ENCODE measurements at regions not wholly inside any gene's neighbourhood (a gene's known extent, or its start where the extent isn't known, plus 50 kb on each side); places are given as distances from the start of the nearest gene placed in this dataset.

DNA sequence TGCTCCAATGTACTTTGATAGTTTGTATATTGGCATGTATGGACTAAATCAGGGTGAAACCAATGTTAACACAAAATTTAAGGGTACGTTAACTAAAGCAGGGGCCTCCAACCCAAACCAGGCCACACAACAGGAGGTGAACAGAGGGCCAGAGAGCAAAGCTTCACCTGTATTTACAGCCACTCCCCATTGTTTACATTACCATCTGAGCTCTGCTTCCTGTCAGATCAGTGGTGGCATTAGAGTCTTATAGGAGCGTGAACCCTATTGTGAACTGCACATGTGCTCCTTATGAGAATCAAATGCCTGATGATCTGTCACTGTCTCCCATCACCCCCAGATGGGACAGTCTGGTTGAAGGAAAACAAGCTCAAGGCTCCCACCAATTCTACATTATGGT lies 62.0 kb upstream of the SCIN start:
- TF ChIP-seq EZH2 (IDR thresholded peaks at IDR 0.05; ENCODE audit: borderline replicate concordance, low read depth, low read length, severe bottlenecking) (no peak), POLR2A (IDR thresholded peaks at IDR 0.05; ENCODE audit: low read depth, low read length) (no peak), POLR2AphosphoS5 (IDR thresholded peaks at IDR 0.05; ENCODE audit: insufficient read depth, low read depth, low read length) (no peak)
- TF ChIP-seq, protein P1, sequence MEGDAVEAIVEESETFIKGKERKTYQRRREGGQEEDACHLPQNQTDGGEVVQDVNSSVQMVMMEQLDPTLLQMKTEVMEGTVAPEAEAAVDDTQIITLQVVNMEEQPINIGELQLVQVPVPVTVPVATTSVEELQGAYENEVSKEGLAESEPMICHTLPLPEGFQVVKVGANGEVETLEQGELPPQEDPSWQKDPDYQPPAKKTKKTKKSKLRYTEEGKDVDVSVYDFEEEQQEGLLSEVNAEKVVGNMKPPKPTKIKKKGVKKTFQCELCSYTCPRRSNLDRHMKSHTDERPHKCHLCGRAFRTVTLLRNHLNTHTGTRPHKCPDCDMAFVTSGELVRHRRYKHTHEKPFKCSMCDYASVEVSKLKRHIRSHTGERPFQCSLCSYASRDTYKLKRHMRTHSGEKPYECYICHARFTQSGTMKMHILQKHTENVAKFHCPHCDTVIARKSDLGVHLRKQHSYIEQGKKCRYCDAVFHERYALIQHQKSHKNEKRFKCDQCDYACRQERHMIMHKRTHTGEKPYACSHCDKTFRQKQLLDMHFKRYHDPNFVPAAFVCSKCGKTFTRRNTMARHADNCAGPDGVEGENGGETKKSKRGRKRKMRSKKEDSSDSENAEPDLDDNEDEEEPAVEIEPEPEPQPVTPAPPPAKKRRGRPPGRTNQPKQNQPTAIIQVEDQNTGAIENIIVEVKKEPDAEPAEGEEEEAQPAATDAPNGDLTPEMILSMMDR (IDR thresholded peaks at IDR 0.05; ENCODE audit: extremely low read depth in 1 of 2, insufficient read depth in 1 of 2, low read depth in 1 of 2, low read length in 2 of 2), result no peak
